EL (cell line): ENCODE measurements at regions not wholly inside any gene's neighbourhood (a gene's known extent, or its start where the extent isn't known, plus 50 kb on each side); places are given as distances from the start of the nearest gene placed in this dataset.
"Not testable (repeated sequence)": the region's sequence is repeated elsewhere in the genome, so short reads cannot be mapped to it uniquely, and the experiment has no call there.

Source experiments
- DNase-seq: peaks from one replicate; pipeline ENCODE4 v3.0.0-alpha.2; 2016

GRCh38 chr9:97096793-97097192 lies 57.9 kb upstream of the CTSV start:
- DNase-seq = no peak

- not testable (repeated sequence) for DNase-seq
These were observed 50.4 kb upstream of the CTSV start for GRCh38 chr9:97089361-97089760.
